Heart left ventricle (tissue), 13 donors: ENCODE measurements at regions not wholly inside any gene's neighbourhood (a gene's known extent, or its start where the extent isn't known, plus 50 kb on each side); places are given as distances from the start of the nearest gene placed in this dataset.

Experiments
- CTCF ChIP-seq, 12 donors: fragments of 200-600 bp; sonication (generic) in 4 of 12; IDR thresholded peaks; one replicate each; pipeline versions ENCODE4 v1.5.0 to v1.8.0; 2018 to 2022; ENCODE audit warnings: antibody characterized with exemption in 12 of 12, mild to moderate bottlenecking in 5 of 12
- POLR2A ChIP-seq, 2 donors: fragments of 450-650 bp; IDR thresholded peaks; one replicate each; pipeline ENCODE4 v1.6.1; 2017; ENCODE audit warnings: antibody characterized with exemption in 2 of 2, mild to moderate bottlenecking in 2 of 2, moderate library complexity in 2 of 2
- donor health status: ischemic (EF 13 %, LVEDD 7.1; RV severe dilation, severe dysfunction).
- donor health status: DM: no; HTN: yes; CAD: no.
- donor health status: DM: no; HTN: no; CAD: no.
- donor health status: ischemic (EF 25% LVEDD 6.9; RV normal size, moderate dysfunction).
- donor health status: ischemic (EF 25% LVEDD 5.7; RV mildly dilated, moderate dysfunction).
- donor health status: ischemic (EF 35%, LVEDD 5.7; RV mildly dilated, moderate dysfunction).
- donor health status: nonischemic (EF 11% LVEDD 7.7; RV severe dilation, severe dysfunction).
- donor health status: DM: yes; HTN: yes; CAD: no.
- donor health status: PGD.
- donor health status: ischemic (EF 29% LVEDD 5.4; RV normal size, mild dysfunction).
- donor health status: nonischemic (EF 23%, LVEDD 6.1; RV moderate dilation, normal function).

GRCh38 chr6:112713402-112713801 is 366.3 kb downstream of the RFPL4B start:
- TF ChIP-seq CTCF (IDR thresholded peaks at IDR 0.05) (no peak), POLR2A (IDR thresholded peaks at IDR 0.05) (no peak)
